ENCODE measurements at regions not wholly inside any gene's neighbourhood (a gene's known extent, or its start where the extent isn't known, plus 50 kb on each side); places are given as distances from the start of the nearest gene placed in this dataset.

GRCh38 chr10:113235508-113235907 lies 285.5 kb downstream of the TCF7L2 start:
- TF ChIP-seq EZH2 (IDR thresholded peaks at IDR 0.05; ENCODE audit: low read length, missing control alignments) (no peak), CTCF (conservative IDR thresholded peaks at IDR 0.05 in 1 of 2, IDR thresholded peaks at IDR 0.05 in 1 of 2; ENCODE audit: low read depth in 1 of 2, low read length in 2 of 2) (no peak)

Data from fibroblast of lung (primary cell).